ENCODE measurements at regions not wholly inside any gene's neighbourhood (a gene's known extent, or its start where the extent isn't known, plus 50 kb on each side); places are given as distances from the start of the nearest gene placed in this dataset.
"Not testable (repeated sequence)": the region's sequence is repeated elsewhere in the genome, so short reads cannot be mapped to it uniquely, and the experiment has no call there.

DNA sequence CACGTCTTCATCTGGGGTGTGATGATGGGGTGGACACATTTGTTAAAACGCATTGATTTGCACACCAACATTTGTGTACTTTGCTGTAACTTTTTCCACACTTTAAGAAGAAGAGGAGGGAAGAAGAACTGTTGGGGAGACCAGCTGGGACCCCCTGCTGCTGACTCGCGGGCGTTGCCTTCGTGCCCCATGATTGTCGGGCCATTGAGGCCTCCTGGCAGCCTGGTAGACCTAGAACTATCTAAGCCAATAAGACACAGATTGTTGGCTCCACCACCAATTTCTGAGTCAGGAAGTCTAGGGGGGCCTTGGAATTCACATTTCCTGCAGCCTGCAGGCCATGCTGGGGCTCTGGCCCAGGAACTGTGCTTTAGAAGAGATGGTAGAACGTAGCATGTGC, 105.5 kb downstream of the TNFRSF13B start:
- no peaks in the 10 kb centered on the region for H3K4me1 Mint-ChIP-seq (ENCODE audit: low read depth)
- CTCF ChIA-PET = no interaction called here
- no peak for ATAC-seq
- DNase-seq = no peak
- H3K36me3 Mint-ChIP-seq (ENCODE audit: low read depth) = no peaks in the 10 kb centered on the region
- H3K27me3 Mint-ChIP-seq (ENCODE audit: low read depth) = no peaks in the 10 kb centered on the region
- H3K27ac Mint-ChIP-seq = no peak overlapping the region
- H3K4me3 Mint-ChIP-seq = no peak overlapping the region
- no peaks in the 10 kb centered on the region for H3K9me3 Mint-ChIP-seq (ENCODE audit: insufficient read depth)
- POLR2A ChIA-PET = no interaction called here

DNA sequence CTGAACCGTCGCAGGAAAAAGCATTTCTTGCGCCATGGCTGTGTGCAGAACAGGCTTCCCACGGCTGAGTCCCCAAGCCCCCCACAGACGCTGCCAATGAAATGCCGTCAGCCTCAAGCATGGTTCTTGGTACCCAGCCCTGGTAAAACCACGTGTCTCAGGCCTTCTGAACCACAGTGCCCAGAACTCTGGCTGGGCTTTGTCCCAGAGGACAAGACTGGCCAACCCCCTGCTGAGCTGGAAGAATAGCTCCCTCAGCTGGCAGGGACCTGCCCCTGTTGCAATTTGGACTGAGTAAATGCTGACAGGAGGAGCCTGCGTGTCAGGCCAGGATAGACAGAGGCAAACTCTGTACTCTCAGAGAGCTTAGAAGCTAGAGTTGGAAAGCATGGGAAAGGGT, 106.2 kb downstream of the TNFRSF13B start:
- H3K4me1 Mint-ChIP-seq (ENCODE audit: low read depth); POLR2A ChIA-PET; H3K36me3 Mint-ChIP-seq (ENCODE audit: low read depth); H3K9me3 Mint-ChIP-seq (ENCODE audit: insufficient read depth); ATAC-seq; H3K4me3 Mint-ChIP-seq; H3K27me3 Mint-ChIP-seq (ENCODE audit: low read depth); CTCF ChIA-PET; DNase-seq; H3K27ac Mint-ChIP-seq: not testable (repeated sequence)

DNA sequence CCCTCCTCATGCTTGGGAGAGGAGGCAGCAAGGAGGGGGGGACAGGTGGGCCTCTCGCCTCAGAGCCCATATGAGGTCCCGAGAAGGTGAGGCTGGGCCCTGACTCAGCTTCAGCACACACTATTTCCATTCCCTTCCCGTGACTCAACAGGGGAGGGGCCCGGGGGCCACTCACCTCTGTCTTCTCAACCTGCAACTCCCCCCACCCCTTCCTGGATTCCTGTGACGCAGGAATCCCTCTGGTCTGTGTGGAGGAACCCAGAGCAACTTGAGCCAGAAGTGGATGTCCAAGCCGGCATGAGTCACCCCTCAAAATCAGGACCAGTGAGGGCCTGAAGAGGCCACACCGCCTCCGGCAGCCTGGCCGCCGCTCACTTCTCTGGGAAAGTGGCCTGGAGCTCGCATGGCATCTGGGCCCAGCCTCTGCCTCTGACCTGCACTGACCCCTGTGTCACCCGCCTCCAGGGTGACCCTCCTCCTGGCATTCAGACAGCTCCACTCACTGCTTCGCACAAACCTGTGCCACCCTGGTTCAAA, 106.8 kb downstream of the TNFRSF13B start:
- H3K4me3 Mint-ChIP-seq; H3K36me3 Mint-ChIP-seq (ENCODE audit: low read depth); H3K27me3 Mint-ChIP-seq (ENCODE audit: low read depth); DNase-seq; ATAC-seq; H3K9me3 Mint-ChIP-seq (ENCODE audit: insufficient read depth); CTCF ChIA-PET; POLR2A ChIA-PET; H3K27ac Mint-ChIP-seq; H3K4me1 Mint-ChIP-seq (ENCODE audit: low read depth): not testable (repeated sequence)

DNA sequence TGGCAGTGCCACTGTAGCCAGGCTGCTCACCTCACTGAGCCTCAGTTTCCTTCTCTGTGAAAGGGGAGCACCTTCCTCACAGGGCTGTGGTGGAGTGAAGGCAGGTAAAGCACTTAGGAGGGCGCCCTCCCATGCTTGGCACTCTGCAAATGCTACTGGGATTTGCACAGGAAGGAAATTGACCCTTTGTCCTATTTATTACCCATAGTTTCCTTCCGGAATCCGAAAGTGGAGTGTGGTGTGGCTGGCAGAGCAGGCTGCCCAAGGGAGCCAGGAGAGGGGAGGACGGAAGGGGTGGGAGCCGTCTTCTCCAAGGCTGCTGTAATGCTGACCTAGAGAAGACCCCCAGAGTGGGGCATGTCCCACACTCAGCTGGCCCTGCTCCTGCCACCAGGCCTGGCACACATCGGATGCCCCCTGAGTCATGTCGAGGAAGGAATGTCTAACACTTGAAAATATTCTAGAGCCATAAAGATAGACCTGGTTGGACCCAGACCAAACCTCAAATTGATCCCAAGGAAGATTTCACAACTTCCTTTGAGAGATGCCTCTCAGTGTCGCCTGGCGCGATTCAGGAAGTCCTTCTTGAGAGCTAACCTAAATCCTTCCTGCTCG, 107.3 kb downstream of the TNFRSF13B start:
- H3K4me1 Mint-ChIP-seq (ENCODE audit: low read depth); CTCF ChIA-PET; H3K4me3 Mint-ChIP-seq; H3K27me3 Mint-ChIP-seq (ENCODE audit: low read depth); DNase-seq; ATAC-seq; H3K27ac Mint-ChIP-seq; H3K36me3 Mint-ChIP-seq (ENCODE audit: low read depth); POLR2A ChIA-PET; H3K9me3 Mint-ChIP-seq (ENCODE audit: insufficient read depth): not testable (repeated sequence)

- H3K36me3 Mint-ChIP-seq (ENCODE audit: low read depth); H3K27me3 Mint-ChIP-seq (ENCODE audit: low read depth); H3K9me3 Mint-ChIP-seq (ENCODE audit: insufficient read depth); POLR2A ChIA-PET; DNase-seq; CTCF ChIA-PET; ATAC-seq; H3K4me3 Mint-ChIP-seq; H3K27ac Mint-ChIP-seq; H3K4me1 Mint-ChIP-seq (ENCODE audit: low read depth): not testable (repeated sequence)
Measured at GRCh38 chr17:16861152-16861551, 110.8 kb downstream of the TNFRSF13B start.

DNA sequence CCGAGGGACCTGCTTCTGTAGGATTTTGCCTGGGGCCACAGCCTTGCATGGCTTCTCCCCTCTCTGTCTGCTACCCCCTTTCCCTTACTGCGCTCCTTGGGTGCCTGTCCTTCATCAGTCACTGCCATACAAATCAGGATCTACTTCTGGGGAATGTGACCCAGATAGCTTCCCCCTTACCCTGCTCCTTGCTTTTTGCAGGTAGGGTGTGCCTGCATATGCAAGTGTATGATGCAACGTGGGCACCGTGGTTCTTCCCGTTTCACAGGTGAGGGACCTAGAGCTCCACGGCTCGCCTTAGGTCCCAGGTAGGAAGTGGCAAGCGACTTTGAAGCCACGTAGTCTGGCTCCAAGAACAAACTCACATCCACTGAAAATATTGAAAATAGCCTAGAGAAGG, 111.5 kb downstream of the TNFRSF13B start:
- DNase-seq; H3K4me3 Mint-ChIP-seq; H3K9me3 Mint-ChIP-seq (ENCODE audit: insufficient read depth); H3K27me3 Mint-ChIP-seq (ENCODE audit: low read depth); H3K27ac Mint-ChIP-seq; H3K4me1 Mint-ChIP-seq (ENCODE audit: low read depth); POLR2A ChIA-PET; ATAC-seq; H3K36me3 Mint-ChIP-seq (ENCODE audit: low read depth); CTCF ChIA-PET: not testable (repeated sequence)

GRCh38 chr17:16859515-16859914, 112.4 kb downstream of the TNFRSF13B start:
- POLR2A ChIA-PET; H3K27ac Mint-ChIP-seq; H3K36me3 Mint-ChIP-seq (ENCODE audit: low read depth); CTCF ChIA-PET; H3K9me3 Mint-ChIP-seq (ENCODE audit: insufficient read depth); DNase-seq; H3K4me3 Mint-ChIP-seq; H3K4me1 Mint-ChIP-seq (ENCODE audit: low read depth); ATAC-seq; H3K27me3 Mint-ChIP-seq (ENCODE audit: low read depth): not testable (repeated sequence)

DNA sequence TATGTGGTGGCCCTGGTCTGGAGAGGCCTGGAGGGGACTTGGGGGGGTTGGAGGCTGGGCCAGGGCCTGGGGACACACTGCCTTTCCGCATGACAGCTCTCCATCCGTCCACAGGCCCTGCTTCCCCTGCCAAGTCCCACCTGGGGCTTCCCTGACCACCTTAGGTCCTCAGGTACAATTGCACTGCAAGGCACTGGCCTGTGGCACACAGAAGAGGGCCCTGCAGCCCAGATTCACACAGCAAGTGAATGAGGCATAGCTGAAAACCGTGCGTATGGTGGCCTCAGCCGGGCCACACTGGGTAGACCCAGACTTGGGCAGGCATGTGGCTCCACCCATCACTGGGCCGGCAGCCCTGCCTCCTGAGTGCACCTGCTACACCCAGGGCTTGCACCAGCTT, 114.2 kb downstream of the TNFRSF13B start:
- H3K27me3 Mint-ChIP-seq (ENCODE audit: low read depth); H3K9me3 Mint-ChIP-seq (ENCODE audit: insufficient read depth); H3K4me3 Mint-ChIP-seq; ATAC-seq; DNase-seq; H3K4me1 Mint-ChIP-seq (ENCODE audit: low read depth); H3K36me3 Mint-ChIP-seq (ENCODE audit: low read depth); H3K27ac Mint-ChIP-seq; CTCF ChIA-PET; POLR2A ChIA-PET: not testable (repeated sequence)

DNA sequence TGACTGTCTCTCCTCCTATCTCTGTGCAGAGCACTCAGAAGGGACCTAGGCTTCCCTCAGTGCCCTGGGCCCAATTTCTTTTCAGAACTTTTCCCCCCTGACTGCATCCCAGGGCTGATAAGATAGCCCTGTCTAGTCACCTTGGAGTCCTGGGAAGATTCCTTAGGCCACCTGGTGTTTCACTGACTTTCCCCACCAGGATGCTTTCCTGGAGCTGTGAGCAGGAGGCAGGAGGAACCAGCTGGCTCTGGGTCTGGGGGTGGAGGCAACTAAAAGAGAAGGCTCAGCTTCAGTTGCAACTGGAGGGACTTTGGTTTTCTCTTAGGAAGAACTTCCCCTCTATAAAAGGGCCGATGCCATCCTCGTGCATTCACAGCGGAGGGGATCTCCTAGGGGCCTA, 115.1 kb downstream of the TNFRSF13B start:
- POLR2A ChIA-PET; H3K27me3 Mint-ChIP-seq (ENCODE audit: low read depth); H3K27ac Mint-ChIP-seq; CTCF ChIA-PET; ATAC-seq; H3K9me3 Mint-ChIP-seq (ENCODE audit: insufficient read depth); H3K4me3 Mint-ChIP-seq; H3K4me1 Mint-ChIP-seq (ENCODE audit: low read depth); DNase-seq; H3K36me3 Mint-ChIP-seq (ENCODE audit: low read depth): not testable (repeated sequence)

DNA sequence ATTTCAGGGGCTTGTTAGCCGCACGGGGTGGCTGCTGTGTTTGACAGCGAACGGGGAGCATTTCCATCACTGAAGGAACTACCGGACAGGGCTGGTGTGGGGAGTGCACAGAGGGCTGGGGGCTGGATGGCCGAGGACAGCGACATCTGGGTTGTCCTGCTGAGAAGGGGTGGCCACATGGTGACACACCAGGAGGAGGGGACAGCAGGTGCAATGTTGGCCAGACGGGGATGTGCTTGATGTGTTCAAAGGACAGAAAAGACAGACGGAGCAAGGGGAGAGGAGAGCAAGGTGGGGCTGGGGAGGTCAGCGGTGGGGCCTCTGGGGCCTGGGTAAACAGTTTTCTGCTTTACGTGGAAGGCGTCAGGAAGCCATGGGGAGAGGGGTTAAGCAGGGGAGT, 115.7 kb downstream of the TNFRSF13B start:
- ATAC-seq; H3K36me3 Mint-ChIP-seq (ENCODE audit: low read depth); H3K27me3 Mint-ChIP-seq (ENCODE audit: low read depth); H3K9me3 Mint-ChIP-seq (ENCODE audit: insufficient read depth); H3K27ac Mint-ChIP-seq; DNase-seq; CTCF ChIA-PET; POLR2A ChIA-PET; H3K4me3 Mint-ChIP-seq; H3K4me1 Mint-ChIP-seq (ENCODE audit: low read depth): not testable (repeated sequence)

GRCh38 chr17:16854636-16855035, 117.3 kb downstream of the TNFRSF13B start:
- H3K4me1 Mint-ChIP-seq (ENCODE audit: low read depth); H3K36me3 Mint-ChIP-seq (ENCODE audit: low read depth); H3K9me3 Mint-ChIP-seq (ENCODE audit: insufficient read depth); H3K27me3 Mint-ChIP-seq (ENCODE audit: low read depth); H3K4me3 Mint-ChIP-seq; ATAC-seq; POLR2A ChIA-PET; DNase-seq; H3K27ac Mint-ChIP-seq; CTCF ChIA-PET: not testable (repeated sequence)

DNA sequence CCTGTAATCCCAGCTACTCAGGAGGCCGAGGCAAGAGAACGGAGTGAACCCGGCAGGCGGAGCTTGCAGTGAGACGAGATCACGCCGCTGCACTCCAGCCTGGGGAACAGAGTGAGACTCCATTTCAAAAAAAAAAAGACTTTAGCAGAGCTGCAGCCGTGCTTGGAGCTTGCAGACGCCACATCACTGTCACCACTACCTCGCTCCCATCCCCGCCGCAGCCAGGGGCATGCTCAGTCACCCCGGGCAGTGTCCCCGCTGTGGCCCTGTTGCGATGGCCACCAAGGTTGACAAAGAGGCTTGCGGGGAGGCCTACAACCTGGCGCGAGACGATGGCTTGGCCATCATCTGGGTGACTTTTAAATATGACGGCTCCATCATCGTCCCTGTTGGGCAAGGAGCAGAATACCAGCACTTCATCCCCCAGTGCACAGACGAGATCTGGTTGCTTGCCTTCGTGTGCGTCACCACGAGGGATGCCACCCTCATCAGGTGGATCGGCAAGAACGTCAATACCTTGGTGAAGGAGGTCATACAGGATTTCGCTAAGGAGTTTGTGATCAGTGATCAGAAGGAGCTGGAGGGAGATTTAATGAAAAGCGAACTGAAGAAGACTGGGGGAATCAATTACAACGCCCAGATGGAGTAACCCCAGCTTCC, 118.1 kb downstream of the TNFRSF13B start:
- no peak for DNase-seq
- no peak overlapping the region for H3K4me3 Mint-ChIP-seq
- H3K27ac Mint-ChIP-seq = no peak overlapping the region
- no peaks in the 10 kb centered on the region for H3K36me3 Mint-ChIP-seq (ENCODE audit: low read depth)
- no peak for ATAC-seq
- no peaks in the 10 kb centered on the region for H3K27me3 Mint-ChIP-seq (ENCODE audit: low read depth)
- ChIA-PET CTCF (no interaction called here), POLR2A (no interaction called here)
- no peaks in the 10 kb centered on the region for H3K4me1 Mint-ChIP-seq (ENCODE audit: low read depth)
- H3K9me3 Mint-ChIP-seq (ENCODE audit: insufficient read depth) = no peaks in the 10 kb centered on the region

GRCh38 chr17:16849861-16850260, 122.1 kb downstream of the TNFRSF13B start:
- H3K27ac Mint-ChIP-seq; H3K27me3 Mint-ChIP-seq (ENCODE audit: low read depth); H3K9me3 Mint-ChIP-seq (ENCODE audit: insufficient read depth); ATAC-seq; H3K4me3 Mint-ChIP-seq; H3K4me1 Mint-ChIP-seq (ENCODE audit: low read depth); CTCF ChIA-PET; POLR2A ChIA-PET; DNase-seq; H3K36me3 Mint-ChIP-seq (ENCODE audit: low read depth): not testable (repeated sequence)
